HepG2 (cell line): ENCODE measurements at regions not wholly inside any gene's neighbourhood (a gene's known extent, or its start where the extent isn't known, plus 50 kb on each side); places are given as distances from the start of the nearest gene placed in this dataset.

ENCODE experiments used
- CC2D1A ChIP-seq: sonication (generic); formaldehyde crosslinking; IDR thresholded peaks from 2 replicates; pipeline ENCODE4 v1.8.1; 2023; ENCODE audit warnings: mild to moderate bottlenecking, missing genetic modification reagents
- CHD2 ChIP-seq: IDR thresholded peaks from 2 replicates; pipeline ENCODE4 v1.6.1; 2011; ENCODE audit warnings: low read depth, low read length, improper control_type of control experiment
- CREB3 ChIP-seq: sonication (generic); formaldehyde crosslinking; IDR thresholded peaks from 2 replicates; pipeline ENCODE4 v1.5.0; 2020; ENCODE audit warnings: missing genetic modification reagents
- CTCF ChIP-seq: sonication (generic); formaldehyde crosslinking; IDR thresholded peaks from 2 replicates; pipeline ENCODE4 v1.5.0; 2020; ENCODE audit warnings: mild to moderate bottlenecking, missing genetic modification reagents, moderate library complexity
- ETS1 ChIP-seq: sonication (generic); formaldehyde crosslinking; IDR thresholded peaks from 2 replicates; pipeline ENCODE4 v1.4.0; 2020; ENCODE audit warnings: missing genetic modification reagents
- GATAD1 ChIP-seq: IDR thresholded peaks from 2 replicates; pipeline ENCODE4 v1.6.1; 2016; ENCODE audit warnings: missing genetic modification reagents, missing compliant biosample characterization
- KLF9 ChIP-seq: IDR thresholded peaks from 2 replicates; pipeline ENCODE4 v1.6.1; 2016; ENCODE audit warnings: low read depth
- MAFK ChIP-seq, 2 experiments: IDR thresholded peaks in 1 of 2; conservative IDR thresholded peaks in 1 of 2; 2 replicates each; pipeline ENCODE4 v1.6.1; 2011; ENCODE audit warnings: improper control_type of control experiment in 2 of 2, low read length in 2 of 2
- NFIC ChIP-seq: IDR thresholded peaks from 2 replicates; pipeline ENCODE4 v1.6.1; 2012; ENCODE audit warnings: mild to moderate bottlenecking, low read length, inconsistent platforms
- POLR2AphosphoS5 ChIP-seq: IDR thresholded peaks from 2 replicates; pipeline ENCODE4 v1.6.1; 2012; ENCODE audit warnings: low read depth, low read length
- SOX6 ChIP-seq, 2 experiments: fragments of 450-650 bp in 1 of 2; sonication (generic) in 1 of 2; formaldehyde crosslinking in 1 of 2; IDR thresholded peaks; 2 replicates each; pipeline versions ENCODE4 v1.4.0 to v1.6.1; 2017 to 2020; ENCODE audit warnings: antibody characterized with exemption in 1 of 2, mild to moderate bottlenecking in 1 of 2, missing genetic modification reagents in 1 of 2
- SP1 ChIP-seq, 2 experiments: fragments of 450-650 bp in 1 of 2; sonication (generic) in 1 of 2; formaldehyde crosslinking in 1 of 2; IDR thresholded peaks; 2 replicates each; pipeline versions ENCODE4 v1.4.0 to v1.6.1; 2016 to 2020; ENCODE audit warnings: missing genetic modification reagents in 1 of 2
- ZNF136 ChIP-seq: sonication (generic); formaldehyde crosslinking; IDR thresholded peaks from 2 replicates; pipeline ENCODE4 v1.8.1; 2022; ENCODE audit warnings: low read depth, mild to moderate bottlenecking, moderate library complexity, missing genetic modification reagents

- TF ChIP-seq MAFK (conservative IDR thresholded peaks at IDR 0.05 in 1 of 2, IDR thresholded peaks at IDR 0.05 in 1 of 2; ENCODE audit: low read length in 2 of 2) = no peak
- TF ChIP-seq CTCF (CRISPR knock-in tag) = no peak
- no peak for TF ChIP-seq CHD2
- no peak for TF ChIP-seq ETS1
- no peak for TF ChIP-seq KLF9
- no peak for TF ChIP-seq ZNF136 (CRISPR knock-in tag)
- TF ChIP-seq CREB3 (CRISPR knock-in tag) = no peak
- TF ChIP-seq SOX6 (IDR thresholded peaks at IDR 0.05) = no peak
- no peak for TF ChIP-seq SOX6 (CRISPR knock-in tag; IDR thresholded peaks at IDR 0.05)
- TF ChIP-seq GATAD1 (CRISPR knock-in tag) = no peak
- no peak for TF ChIP-seq POLR2AphosphoS5
- TF ChIP-seq SP1 (IDR thresholded peaks at IDR 0.05) = no peak
- TF ChIP-seq SP1 (CRISPR knock-in tag; IDR thresholded peaks at IDR 0.05) = no peak
- TF ChIP-seq CC2D1A (CRISPR knock-in tag) = no peak
- TF ChIP-seq NFIC = no peak
Measured at GRCh38 chr15:100787567-100788417, 91.8 kb upstream of the ALDH1A3 start.
